NCI-H1092 (cell line): ENCODE measurements at regions not wholly inside any gene's neighbourhood (a gene's known extent, or its start where the extent isn't known, plus 50 kb on each side); places are given as distances from the start of the nearest gene placed in this dataset.
"Not testable (repeated sequence)": the region's sequence is repeated elsewhere in the genome, so short reads cannot be mapped to it uniquely, and the experiment has no call there.

ENCODE experiments used
- DNase-seq: peaks from one replicate; lab custom pipeline; 2025; lab: John Stamatoyannopoulos, UW

DNA sequence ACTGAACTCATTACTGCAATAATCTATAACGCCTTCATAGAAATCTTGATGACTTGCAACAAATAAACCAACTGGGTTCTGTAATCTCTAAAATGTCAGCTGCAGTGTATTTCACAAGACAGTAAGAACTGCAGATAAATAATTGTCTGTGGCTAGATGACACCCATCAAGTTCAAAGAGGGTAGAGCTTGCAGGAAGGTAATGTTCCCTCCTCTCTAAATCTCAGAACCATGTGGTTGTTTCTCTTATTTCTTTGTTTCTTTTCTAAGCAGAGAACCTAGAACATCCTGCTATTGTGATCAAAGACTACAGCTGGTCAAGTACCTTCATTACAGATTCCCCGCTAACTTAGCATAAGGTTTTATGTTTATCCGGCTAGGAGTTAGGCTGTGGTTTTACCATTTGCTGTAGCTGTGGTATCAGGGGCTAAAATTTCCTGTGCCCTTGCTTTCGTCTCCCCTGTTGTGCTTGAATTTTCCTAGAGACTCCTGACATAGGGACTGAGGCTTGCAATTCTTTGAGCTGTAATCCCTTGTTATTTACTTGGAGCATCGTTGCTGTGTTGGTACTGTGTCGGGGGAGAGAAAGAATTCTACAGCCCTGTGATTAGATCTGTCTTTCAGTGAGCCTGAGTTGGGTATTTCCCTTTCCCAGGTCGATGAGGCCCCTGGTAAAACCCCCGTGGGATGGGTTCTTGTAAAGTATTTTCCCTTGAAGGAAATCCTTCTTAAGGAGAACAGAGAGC lies 253.1 kb upstream of the BTG1 start:
- no peak for DNase-seq

DNA sequence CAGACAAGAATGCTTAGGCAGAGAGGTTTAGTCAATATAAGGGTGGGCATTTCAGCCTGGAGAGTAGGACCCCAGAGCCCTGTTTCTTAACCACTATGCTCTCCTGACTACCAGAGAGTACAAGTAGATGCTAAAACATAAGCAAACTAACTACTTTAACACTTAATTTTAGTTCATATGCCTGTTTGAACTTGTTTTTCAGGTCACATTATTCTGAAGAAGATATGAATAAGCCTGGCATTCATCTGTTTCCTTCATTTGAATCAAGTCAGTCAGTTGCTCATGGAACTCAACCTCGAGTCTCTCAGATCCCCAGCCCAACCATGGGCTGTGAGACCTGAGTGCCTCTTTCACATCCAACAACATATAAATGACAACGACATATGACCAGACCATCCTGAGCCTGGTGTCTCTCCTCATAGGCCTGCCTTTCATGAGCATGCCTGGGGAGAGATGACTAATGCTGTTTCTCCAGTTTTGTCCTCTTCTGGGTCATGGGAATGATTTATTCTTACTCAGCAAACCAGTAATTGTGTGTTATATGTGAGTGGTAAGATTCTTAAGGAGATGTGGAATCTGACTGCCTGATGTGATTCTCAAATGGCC lies 251.1 kb upstream of the BTG1 start:
- DNase-seq, result no peak

DNA sequence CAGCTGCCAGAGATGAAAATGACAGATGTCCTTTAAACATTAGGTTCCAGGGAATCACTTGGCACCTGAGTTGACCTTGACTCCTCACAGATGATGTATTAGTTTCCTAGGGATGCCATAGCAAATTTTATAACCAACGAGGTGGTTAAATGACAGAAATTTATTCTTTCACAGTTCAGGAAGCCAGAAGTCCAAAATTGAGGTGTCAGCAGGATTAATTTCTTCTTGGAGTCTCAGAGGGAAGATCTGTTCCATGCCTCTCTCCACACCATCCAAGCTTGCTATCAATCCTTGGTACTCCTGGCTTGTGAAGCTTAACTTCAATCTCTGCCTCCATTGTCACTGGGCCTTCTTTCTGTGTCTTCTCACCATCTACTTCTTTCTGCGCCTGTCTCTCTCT lies 249.7 kb upstream of the BTG1 start:
- no peak for DNase-seq

DNA sequence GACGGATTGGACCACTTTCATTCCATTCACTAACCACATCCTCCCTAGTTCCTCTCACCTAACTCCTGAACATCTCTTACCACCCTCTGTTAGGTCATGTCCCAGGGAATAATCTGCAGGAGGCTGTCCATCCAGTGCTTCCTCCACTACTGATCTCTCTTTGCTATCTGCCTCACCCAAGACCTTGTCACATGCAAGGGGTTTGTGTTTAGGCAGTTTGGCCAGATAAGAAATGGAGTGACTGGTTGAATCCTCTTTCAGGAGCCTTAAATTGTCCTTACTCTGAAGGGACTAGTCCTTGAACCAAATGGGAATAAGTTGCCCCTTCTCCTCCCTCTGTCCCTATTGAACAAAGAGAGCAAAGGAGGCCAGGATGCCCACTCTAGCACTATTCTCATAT lies 249.2 kb upstream of the BTG1 start:
- DNase-seq, result no peak

DNA sequence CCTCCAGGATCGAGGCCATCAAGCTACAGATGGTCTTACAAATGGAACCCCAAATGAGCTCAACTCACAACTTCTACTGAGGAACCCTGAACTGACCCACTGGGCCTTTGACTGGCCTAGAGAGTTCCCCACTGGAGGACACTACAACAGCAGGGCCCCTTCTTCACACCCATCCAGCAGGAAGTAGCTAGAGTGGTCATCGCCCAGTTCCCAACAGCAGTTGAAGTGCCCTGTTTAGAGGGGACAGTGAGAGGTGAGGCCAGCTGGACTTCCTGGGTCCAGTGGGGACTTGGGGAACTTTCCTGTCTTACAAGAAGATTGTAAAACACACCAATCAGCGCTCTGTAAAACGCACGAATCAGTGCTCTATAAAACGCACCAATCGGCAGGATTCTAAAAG lies 247.9 kb upstream of the BTG1 start:
- DNase-seq, result no peak

DNA sequence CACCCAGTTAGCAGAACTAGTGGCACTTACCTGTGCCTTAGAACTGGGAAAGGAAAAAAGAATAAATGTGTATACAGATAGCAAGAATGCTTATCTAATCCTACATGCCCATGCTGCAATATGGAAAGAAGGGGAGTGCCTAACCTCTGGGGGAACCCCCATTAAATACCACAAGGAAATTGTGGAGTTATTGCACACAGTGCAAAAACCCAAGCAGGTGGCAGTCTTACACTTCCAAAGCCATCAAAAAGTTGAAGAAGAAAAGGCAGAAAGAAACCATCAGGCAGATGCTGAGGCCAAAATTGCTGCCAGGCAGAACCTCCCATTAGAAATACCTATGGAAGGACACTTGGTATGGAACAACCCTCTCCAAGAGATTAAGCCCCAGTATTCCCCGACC lies 246.1 kb upstream of the BTG1 start:
- DNase-seq, result not testable (repeated sequence)

DNA sequence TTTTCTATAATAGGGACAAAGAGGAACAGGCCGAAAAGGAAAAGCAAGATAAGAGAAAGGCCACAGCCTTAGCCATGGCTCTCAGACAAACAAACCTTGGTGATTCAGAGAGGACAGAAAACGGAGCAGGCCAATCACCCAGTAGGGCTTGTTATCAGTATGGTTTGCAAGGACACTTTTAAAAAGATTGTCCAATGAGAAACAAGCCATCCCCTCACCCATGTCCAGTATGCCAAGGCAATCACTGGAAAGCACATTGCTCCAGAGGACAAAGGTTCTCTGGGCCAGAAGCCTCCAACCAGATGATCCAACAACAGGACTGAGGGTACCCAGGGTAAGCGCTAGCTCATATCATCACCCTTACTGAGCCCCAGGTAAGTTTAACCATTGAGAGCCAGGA lies 243.8 kb upstream of the BTG1 start:
- no peak for DNase-seq

DNA sequence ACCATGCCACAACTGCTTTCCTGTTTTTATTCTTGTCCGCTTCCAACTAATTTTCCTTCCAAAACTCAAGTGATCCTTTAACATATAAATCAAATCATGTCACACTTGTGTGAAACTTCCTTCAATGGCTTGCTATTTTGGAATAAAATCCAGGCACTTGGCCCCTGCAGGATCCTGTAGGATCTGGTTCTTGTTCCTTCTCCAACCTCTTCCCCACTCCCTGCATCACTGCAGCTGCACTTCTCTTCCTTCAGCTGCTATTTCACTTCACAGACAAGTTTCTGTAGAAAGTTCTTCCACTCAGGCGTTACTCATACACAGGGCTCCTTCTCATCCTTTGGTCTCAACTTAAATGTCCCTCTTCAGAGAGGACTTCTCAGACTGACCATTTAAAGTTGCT lies 239.7 kb upstream of the BTG1 start:
- DNase-seq, result no peak

DNA sequence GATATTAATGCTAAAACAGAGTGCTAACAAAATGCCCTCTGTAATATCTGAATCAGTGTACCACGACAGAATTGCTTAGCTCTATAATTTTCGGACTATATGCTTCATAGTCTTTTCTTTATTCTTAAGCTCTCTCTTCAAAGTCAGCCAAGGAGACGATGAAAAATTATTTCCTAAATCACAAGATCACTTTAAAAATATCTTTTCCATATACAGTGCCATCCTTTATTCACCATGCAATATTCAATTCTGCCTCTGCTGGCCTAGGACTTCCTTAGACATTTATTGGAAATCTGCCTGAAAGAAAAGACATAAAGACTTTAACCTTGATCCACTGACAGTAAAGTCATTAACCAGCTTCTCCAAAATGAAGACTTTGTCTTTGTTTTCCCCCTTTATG lies 238.9 kb upstream of the BTG1 start:
- no peak for DNase-seq

DNA sequence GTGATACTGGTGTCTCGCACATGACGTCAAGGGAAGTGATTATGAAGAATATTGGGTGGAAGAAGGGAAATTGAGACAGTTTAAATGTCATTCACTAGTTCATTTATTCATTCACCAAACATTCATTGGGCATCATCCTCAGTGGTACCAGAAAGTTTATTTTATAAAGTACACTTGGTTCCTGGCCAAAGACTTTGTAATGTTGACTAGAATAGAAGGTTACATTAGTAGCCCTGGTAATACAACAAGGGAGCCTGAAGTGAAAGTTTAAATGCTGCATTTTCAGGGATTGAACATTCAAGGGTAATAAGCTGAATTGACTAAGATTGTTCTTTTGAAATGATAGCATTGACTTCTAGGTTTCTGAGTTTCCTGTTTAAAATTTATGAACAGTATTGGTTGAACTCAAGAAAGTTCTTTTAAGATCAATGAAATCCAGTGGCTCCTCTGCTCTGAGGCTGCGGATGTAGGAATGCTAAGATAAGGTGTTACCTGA lies 236.8 kb upstream of the BTG1 start:
- no peak for DNase-seq

DNA sequence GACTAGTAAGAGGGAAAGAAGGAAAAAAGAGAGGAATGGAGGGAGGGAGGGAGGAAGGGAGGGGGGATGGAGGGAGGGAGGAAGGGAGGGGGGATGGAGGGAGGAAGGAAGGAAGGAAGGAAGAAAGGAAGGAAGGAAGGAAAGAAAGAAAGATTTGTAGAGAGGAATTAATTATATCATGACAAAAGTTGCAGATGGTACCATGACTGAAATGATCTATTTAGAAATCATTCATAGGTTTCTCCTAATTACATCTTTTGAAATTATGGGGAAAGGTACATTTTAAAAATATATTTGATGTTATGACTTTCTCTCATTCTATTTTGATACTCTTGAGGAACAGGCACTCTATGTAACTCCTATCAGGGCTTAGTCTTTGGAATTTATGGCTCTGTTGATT lies 236.2 kb upstream of the BTG1 start:
- DNase-seq, result no peak

DNA sequence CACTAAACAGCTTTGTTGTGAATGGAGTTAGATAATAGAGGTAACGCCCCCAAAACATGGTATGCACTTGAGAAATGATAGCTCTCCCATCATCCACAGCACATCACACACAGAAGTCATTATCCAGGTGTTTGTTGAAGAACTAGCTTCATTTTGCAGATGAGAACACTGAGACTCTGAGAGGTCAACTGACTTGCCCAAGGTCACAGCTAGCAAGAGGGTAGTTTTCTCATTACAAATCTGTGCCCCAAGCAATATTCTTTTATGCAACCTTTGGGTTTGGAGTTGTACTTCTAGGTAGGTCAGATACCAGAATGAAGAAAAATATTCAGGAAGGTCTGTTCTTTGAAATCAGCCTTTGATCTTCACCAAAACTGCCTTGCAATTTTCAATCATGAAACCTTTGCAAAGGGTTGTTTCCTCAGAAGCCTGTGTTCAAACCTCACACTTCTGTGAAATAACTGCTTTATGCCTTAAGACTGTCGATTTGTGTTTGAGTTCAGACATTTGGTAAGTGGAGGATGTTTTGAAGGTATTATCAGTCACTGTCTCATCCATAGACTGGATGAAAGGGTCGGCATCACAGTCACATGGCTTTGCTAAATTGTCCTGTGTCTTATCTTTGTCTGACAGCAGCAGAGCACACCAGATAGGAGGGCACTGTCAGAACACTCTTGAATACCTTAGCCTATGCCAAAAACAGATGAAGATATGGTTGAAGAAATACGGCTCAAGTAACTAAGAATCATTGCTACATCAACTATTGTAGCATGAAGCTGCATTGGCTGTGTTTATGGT lies 233.2 kb upstream of the BTG1 start:
- DNase-seq, result no peak

DNA sequence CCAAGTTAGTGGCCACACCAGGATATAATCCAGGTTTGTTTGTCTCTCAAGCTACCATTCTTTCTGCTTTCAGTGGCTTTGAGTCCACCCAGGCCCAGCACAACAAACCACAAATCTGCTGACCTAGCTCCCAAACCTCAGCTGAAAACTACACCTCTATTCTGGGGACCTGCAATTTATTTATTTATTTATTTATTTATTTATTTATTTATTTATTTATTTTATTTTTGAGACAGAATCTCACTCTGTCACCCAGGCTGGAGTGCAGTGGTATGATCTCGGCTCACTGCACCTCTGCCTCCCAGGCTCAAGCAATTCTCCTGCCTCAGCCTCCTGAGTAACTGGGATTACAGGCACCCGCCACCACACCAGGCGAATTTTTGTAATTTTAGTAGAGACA lies 229.9 kb upstream of the BTG1 start:
- not testable (repeated sequence) for DNase-seq

DNA sequence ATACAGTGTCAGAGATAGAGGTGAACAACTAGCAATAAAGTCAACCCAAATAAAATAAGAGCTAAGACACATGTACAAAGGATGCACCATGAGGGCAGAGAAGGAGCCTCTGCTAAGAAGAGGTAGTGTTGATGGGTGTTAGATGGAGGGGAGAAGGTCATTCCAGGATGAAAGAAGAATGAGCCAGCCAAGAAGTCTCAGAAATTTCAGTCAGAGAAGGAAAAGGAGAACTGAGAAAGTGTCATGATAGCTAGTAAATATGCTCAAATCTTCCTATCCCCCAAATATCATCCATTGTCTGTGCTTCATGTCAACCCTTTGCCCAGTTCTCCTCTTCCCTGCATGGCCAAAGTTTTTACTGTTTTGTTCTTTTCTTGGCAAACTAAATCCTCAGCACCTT lies 225.2 kb upstream of the BTG1 start:
- DNase-seq, result no peak

DNA sequence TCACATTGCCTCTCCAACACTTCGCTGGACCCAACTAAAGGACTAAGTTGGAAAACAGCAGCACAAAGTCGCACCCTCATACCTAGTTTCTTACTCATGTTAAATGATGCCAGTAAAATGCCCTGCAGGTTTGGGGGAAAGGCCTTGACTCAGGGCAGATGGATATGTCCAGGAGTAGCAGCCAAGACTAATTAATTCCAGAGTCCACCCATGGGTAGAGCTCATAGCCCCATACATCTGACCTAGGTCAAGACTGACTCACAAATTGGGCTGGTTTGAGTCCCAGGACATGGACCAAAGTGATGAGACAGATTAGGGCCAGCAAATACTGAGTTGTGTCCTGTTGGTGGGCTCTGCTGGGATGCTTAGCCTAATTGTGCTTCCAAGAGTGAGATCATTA lies 224.0 kb upstream of the BTG1 start:
- no peak for DNase-seq

DNA sequence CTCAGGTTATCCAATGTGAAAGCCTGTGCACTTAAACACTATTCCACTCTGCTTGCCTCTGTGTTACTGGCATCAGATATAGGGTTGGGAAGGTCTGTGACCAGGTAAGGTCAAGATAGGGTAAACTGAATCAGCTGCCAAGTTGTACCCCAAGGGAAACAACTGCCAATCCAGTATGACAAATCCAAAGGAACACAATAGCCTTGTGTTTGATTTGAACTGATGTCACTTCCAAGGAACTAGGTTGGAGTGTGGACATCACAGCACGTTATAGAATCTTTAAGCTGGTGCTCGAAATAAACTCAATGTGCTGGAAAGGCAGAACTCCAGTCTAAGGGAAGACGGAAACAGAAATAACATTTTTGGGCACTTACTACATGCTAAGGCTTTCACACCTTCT lies 223.4 kb upstream of the BTG1 start:
- DNase-seq, result no peak

DNA sequence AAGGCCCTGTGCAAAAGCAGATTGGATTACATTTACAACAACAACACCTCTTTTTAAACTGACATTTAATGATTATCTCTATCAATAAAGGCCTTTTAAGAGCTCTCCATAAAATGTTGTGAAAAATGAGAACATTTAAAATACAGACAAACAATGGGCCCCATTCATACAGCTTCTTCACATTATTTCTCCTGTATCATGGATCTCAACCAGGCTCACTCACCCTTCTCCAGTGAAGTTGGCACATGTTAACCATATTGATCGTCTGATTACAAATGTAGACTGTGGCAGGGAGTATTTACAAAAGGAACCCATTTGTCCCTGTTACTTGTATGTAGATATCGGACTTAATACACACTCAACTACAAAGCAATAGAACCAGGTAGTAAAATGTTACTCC lies 220.2 kb upstream of the BTG1 start:
- DNase-seq, result peak; percentile 73

DNA sequence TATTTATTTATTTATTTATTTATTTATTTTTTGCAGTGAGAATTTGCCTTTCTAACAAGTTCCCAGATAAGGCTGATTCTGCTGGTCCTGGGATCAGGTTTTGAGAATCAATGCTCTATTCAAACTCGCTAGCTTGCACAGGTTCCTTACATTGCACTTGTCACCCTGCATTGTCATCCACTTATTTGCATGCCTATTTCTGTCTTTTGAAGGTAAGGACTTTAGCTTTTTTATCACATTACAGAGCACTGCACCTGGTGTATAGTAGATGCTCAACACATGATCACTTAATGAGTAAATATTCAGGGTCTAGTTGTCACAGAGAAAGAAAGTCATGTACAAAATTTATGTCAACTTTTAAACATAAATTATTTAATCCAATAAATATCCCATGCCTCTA lies 219.7 kb upstream of the BTG1 start:
- DNase-seq, result no peak

DNA sequence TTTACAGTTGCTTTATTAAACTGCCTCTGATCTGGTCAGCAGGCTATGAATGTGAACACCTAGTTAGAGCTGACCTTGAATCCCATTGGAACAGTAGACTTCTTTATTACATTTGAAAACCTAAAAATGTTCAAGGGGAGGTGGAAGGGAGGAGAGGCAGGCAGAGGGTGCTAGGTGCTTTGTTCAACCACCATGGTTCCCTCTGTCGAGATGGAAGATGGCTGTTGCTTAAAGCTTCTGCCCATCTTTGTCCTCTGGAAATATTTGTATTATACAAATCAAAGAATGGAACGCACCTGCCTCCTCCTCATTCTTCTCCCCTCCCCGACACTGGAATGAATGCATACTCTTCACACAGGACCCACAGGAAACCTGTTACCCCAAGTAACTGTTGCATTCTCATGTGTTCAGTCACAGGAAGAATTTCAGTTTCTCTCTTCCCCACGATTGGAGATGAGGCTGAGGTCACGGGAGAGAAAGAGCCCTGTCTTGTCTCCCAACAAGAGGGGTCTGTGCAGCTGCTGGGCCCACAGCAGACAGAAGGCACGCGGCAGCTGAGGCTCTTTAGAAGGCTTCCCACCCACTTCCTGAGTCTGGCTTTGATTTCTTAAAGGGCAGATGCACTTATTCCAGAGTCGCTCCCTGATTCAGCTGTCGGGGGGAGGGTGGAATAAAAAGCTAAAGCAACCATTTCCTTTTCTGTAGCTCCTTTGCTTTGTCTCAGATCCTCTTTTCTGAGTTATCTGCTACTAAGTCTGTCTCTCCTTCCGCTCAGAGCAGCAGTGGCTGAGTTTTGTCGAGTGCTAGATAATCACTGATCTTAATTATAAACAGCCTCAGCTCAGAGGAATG lies 217.9 kb upstream of the BTG1 start:
- DNase-seq, result no peak

DNA sequence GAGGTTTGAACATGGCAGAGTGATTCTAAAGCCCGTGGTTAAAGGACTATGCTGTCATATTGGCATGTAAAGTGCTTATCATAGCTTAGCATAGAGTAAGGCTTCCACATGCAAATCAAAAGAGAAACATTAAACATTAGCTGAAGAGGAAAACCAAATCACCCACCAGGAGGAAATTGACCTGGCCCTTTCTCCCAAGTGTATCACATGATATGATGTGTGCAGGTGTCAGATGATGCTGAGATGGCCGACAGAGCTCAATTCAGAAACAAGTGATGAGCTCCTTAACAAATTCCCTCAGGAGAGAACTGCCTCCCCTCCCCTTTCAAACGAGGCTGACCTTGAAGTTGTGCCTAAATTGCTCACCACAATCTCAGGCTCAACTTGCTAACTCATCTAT lies 217.1 kb upstream of the BTG1 start:
- no peak for DNase-seq

DNA sequence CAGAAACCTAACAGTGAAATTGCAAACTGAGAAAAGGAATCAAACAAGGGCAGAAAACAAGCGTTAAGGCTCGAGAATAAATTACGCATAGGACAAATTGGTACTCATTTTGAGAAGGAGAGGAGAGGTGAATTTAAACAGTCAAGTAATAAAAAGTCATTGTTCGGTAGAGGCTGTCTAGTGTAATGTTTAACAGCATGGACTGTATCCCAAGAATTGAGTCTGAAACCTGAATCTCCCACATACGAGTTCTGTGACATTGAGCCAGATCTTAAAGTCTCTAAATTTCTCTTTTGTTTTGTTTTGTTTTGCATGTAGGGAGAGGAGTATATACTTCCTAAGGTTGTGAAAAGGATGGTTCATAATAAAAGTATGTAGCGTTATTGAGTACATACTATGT lies 216.5 kb upstream of the BTG1 start:
- DNase-seq, result no peak

DNA sequence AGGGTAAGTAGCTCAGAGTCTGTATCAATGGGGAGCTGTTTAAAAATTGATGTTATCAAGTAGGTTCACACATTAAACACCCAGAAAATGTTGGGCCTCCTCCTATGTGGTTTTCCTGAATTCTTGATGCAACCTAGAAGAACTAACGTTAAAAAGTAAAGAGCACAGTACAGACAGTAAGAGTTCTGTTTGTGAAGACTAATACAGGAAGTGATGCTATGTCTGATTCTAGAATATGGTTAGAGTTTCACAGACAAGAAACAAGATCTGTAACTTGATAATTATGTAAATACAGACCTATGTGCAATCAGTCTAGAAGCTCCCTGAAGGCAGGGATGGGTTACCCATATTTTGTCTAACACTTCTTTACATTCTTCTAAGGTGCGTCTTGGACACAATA lies 214.9 kb upstream of the BTG1 start:
- DNase-seq, result no peak
